Inflammatory macrophage treated with lipopolysaccharide for 1 hour (primary cell): ENCODE measurements at regions not wholly inside any gene's neighbourhood (a gene's known extent, or its start where the extent isn't known, plus 50 kb on each side); places are given as distances from the start of the nearest gene placed in this dataset.
"Not testable (repeated sequence)": the region's sequence is repeated elsewhere in the genome, so short reads cannot be mapped to it uniquely, and the experiment has no call there.

Source experiments
- DNase-seq, 2 donors: peaks; one replicate each; pipeline ENCODE4 v3.0.0-alpha.2; 2020 to 2022

- DNase-seq, result peak; percentile 57 to 71
These were observed 67.0 kb downstream of the CHRNA1 start for GRCh38 chr2:174697255-174697654.

- no peak for DNase-seq
These were observed 69.4 kb downstream of the CHRNA1 start for GRCh38 chr2:174694920-174695319.

DNA sequence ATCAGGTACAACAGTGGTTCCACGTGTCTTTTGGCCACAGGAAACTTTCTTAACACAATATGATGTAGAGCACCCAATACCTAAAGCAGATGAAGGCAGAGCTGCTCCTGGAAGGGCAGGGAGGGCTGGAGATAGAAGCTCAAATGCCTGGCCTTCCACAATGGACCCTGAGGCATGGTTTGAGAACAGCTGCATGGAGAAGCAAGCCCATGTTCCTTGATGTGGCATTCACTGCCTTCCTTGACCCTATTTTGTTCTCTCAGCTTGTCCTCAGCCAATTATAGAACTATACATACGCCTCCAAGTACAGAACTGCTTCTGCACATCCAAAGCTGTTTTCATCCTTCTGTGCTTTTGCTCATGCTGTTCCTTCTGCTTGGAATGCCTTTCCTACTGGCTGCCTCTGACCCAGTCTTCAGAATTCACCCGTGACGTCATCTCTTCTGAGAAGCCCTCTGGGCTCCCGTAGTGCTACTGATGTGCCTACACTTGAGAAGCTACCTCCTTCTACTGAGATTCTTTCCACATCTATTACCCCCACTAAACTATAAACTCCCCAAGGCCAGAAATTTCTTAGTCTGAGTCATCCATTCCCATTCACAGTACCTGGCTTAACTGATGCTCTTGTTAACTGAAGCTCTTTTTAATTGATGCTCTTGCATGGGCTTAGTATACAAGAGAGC is 69.9 kb downstream of the CHRNA1 start:
- no peak for DNase-seq

- no peak for DNase-seq
These were observed 70.9 kb downstream of the CHRNA1 start for GRCh38 chr2:174693344-174693743.

DNA sequence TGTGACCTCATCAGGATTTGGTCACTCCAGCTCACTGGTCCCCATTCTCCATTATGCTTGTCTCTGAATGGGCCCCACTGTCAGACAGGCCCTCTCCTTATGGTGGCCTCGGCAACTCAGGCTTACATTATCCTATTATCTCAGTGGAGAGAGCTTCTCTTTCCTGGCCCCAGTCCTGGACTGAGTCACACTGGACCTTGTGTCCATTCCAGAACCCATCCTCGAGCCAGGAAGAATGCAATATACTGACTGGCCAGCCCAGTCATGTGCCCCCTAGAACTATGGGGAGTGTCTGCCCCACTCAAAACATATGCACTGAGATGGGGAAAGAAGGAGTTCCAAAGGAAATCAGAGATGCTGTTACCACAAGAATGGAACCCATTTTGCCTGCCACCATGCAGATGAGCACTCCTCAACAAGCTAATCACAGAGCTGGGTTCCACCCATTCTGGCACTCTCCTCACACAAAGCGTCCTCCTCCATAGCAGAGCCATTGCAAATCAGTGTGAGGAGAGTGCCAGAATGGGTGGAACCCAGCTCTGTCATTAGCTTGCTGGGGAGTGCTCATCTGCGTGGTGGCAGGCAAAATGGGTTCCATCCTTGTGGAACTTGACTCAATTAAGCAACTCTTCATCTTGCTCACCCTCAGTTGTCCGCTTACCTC is 71.9 kb downstream of the CHRNA1 start:
- DNase-seq, result no peak

- DNase-seq, result peak; percentile 41 to 54
These were observed 73.0 kb downstream of the CHRNA1 start for GRCh38 chr2:174691201-174691779.

DNA sequence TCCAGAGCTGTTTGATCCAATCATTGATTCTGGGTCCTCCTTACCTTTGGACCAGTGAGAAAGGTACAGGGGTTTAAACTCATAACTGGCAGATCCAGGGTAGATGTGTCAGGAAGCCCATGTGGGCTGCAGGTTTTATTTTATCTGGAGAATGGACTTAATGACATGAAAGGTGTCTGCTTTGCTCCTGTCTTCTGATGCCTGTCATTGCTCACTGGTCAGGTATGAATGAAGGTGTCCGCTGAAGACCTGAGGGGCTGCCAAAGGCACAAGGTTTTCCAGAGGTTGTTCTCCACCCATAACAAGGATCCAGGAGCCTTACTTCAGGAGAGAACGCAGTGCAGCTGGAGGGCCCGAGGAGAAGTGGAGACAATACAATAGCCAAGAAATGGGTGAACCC is 74.2 kb downstream of the CHRNA1 start:
- no peak for DNase-seq

DNA sequence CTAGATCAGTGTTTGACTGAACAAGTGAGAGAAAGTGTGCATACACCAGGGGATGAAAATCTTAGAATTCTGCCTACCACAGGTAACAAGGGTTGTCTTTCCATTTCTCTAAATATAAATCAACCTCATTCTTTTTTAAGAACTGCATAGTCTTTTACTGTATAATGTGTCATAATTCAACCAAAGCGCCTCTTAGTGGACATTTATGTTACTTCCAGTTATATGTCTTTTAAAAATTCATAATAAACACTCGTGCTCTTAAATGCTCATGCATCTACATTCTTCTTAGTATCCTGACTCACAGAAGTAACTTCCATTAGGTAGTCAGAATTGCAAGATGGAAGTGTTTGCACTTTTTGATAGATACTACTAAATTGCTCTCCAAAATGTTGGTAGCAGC is 76.2 kb downstream of the CHRNA1 start:
- DNase-seq, result peak; percentile 54 to 69

GRCh38 chr2:174686430-174686829 is 77.8 kb downstream of the CHRNA1 start:
- DNase-seq, result no peak

- DNase-seq, result no peak
These were observed 80.9 kb downstream of the CHRNA1 start for GRCh38 chr2:174683392-174683759.

DNA sequence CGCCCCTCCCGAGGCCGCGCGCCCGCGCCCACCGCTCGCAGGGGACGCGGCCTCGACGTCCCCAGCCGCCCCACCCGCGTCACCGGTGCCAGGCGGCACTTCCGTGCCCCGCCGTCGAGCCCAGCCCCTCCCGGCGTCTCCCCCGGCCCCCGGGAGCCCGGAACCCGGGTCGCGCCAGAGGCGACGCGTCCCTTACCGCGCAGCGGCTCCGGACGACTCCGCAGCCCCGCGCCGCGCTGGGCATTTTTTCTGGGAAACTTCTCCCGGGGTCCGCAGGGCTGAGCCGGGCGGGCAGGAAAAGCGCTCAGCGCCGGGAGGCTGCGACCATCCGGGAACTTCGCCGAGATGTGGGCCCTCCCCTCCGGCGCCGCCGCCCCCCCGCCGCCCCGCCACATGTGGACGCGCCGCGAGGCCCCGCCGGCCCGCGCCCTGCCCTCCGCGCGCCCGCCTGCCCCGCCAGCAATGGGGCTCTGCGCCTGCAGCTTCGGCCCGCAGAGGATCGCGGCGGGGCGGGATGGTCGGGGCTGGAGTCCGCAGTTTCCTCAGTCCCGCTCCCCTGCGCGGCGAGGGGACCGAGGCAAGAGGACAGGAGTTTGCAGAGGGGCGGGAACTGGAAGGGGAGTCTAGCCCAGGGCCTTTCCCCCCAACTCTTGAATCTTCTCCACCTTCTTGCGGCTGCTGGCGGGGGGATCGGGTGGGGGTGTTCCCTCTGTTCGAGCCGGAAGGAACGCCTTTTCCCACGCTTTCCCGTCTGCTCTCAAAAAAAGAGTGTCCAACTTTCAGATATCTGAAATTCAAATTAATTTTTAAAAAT is 81.5 kb downstream of the CHRNA1 start:
- DNase-seq, result no peak

GRCh38 chr2:174682007-174682577 is 82.2 kb downstream of the CHRNA1 start:
- DNase-seq, result peak in 1 of 2 donors; percentile 22

DNA sequence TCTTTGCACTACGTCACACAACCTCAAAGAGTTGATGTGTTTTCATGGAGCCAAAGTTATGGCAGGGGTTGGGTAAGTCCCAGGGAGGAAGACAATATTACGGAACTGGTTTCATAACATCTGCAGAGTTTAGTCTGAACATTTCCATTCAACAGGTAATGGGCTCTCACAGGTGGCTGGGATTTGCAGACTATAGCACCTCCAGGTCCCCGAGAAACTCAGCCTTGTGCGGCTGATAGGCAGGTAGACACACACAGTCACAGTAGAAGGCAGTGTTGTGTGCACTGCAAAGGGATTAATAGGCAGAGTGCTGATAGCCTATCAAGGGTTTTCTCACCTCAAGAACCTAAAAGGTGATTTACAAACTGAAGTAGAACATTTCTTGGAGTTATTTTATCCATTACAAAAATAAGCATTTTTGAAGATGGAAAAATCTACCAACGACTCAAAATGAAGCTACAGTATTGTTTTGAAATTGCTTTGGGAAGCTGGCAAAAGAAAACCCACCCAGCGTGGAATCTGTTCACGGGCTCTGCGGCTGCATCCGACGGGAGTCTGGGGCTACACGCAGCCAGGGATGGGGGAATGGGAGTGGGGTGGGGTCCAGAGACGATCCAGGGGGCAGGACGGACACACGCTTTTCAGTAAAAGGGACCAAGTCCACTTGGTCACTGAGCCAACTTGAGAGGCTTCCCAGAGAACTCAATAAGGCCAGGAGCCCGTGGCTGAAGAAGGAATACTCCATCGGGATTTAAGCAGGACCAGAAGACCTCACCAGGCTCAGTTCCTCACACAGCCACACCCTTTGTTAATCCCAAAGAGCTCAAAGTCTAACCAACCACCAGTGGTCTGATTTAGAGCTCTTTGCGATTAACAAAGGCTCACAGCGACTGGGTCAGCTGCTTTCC is 82.9 kb downstream of the CHRNA1 start:
- DNase-seq, result no peak

- no peak for DNase-seq
These were observed 82.6 kb upstream of the WIPF1 start for GRCh38 chr2:174680221-174680620.

- DNase-seq, result no peak
These were observed 80.8 kb upstream of the WIPF1 start for GRCh38 chr2:174678395-174678794.

- no peak for DNase-seq
These were observed 78.0 kb upstream of the WIPF1 start for GRCh38 chr2:174675615-174676014.

- DNase-seq, result no peak
These were observed 76.3 kb upstream of the WIPF1 start for GRCh38 chr2:174673876-174674275.

DNA sequence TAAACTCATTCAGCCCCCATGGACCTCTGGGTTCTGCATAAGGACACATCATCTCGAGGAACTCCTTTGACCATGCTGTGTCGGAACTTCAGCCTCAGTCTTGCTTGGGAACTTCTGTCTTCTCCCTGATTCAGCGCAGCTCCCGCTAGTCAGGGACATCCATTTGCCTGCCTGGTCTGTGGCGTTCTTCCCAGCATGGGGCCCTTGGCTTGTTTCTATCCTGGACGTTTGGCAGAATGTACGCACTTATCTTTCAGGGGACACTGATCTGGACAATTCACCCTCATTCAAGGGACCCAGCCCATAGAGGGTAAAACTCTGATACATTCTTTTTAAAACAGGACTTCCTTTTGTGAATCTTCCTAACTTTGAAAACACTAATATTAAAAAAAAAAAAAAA is 75.8 kb upstream of the WIPF1 start:
- no peak for DNase-seq

DNA sequence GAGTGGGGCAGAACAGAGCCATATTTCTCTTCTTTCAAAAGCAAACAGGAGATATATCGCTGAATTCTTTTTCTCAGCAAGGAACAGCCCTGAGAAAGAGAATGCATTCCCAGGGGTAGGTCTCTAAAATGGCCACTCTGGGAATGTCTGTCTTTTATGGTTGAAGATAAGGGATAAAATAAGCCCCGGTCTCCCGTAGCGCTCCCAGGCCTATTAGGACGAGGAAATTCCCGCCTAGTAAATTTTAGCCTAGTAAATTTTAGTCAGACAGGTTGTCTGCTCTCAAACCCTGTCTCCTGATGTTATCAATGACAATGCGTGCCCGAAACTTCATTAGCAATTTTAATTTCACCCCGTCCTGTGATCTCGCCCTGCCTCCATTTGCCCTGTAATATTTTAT is 73.9 kb upstream of the WIPF1 start:
- not testable (repeated sequence) for DNase-seq

GRCh38 chr2:174670446-174670845 is 72.8 kb upstream of the WIPF1 start:
- no peak for DNase-seq

- DNase-seq, result no peak
These were observed 71.7 kb upstream of the WIPF1 start for GRCh38 chr2:174669336-174669735.

- DNase-seq, result no peak
These were observed 70.5 kb upstream of the WIPF1 start for GRCh38 chr2:174668075-174668474.
